Ovary (tissue), 3 donors: ENCODE measurements at regions not wholly inside any gene's neighbourhood (a gene's known extent, or its start where the extent isn't known, plus 50 kb on each side); places are given as distances from the start of the nearest gene placed in this dataset.

ENCODE experiments used
- EP300 ChIP-seq: sonication (generic); formaldehyde crosslinking; IDR thresholded peaks from one replicate; pipeline ENCODE4 v1.6.1; 2017; ENCODE audit warnings: antibody characterized with exemption
- POLR2A ChIP-seq: fragments of 450-650 bp; IDR thresholded peaks from one replicate; pipeline ENCODE4 v1.6.1; 2017; ENCODE audit warnings: antibody characterized with exemption, mild to moderate bottlenecking, moderate library complexity
- TF ChIP-seq, protein P1 (sequence below), 3 donors: fragments of 450-650 bp in 2 of 3; fragments of 200-600 bp in 1 of 3; IDR thresholded peaks; one replicate each; pipeline versions ENCODE4 v1.5.1 to v1.8.0; 2016 to 2022; ENCODE audit warnings: antibody characterized with exemption in 3 of 3, mild to moderate bottlenecking in 1 of 3
- donor health status: DM: no; HTN: no; CAD: no.

DNA sequence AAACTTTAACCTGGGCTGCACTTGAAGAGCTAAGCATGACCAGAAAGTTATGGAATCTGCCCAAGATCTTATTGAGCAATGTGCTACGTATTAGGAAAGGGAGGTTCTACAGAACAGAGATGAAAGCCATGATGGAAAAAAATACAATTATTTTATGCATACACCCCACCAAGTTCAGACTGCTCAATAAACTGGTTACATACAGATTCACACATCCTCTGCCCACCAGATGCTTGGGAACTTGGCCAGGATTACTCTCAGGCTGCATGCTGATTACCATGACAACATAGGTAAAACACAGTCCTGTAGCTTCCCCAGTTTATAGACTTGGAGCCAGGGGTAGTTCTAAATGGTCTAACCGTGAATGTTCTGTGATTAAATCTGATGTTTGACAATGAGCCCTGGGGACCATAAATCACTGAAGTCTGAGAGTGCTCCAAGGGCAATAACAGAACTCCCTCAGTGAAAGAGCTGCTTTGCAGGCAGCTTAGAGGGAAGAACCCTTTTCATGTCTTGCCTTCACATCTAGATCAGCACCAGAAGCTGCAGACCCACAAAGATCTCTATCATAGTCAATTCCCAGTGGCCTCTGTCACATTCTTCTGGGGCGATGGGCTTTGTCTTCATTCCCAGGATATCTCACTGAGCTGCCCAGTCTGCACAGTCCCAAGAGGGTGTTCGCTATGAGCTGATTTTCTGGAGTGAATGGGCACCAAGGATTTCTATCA lies 232.2 kb downstream of the EMP1 start:
- TF ChIP-seq, protein P1, sequence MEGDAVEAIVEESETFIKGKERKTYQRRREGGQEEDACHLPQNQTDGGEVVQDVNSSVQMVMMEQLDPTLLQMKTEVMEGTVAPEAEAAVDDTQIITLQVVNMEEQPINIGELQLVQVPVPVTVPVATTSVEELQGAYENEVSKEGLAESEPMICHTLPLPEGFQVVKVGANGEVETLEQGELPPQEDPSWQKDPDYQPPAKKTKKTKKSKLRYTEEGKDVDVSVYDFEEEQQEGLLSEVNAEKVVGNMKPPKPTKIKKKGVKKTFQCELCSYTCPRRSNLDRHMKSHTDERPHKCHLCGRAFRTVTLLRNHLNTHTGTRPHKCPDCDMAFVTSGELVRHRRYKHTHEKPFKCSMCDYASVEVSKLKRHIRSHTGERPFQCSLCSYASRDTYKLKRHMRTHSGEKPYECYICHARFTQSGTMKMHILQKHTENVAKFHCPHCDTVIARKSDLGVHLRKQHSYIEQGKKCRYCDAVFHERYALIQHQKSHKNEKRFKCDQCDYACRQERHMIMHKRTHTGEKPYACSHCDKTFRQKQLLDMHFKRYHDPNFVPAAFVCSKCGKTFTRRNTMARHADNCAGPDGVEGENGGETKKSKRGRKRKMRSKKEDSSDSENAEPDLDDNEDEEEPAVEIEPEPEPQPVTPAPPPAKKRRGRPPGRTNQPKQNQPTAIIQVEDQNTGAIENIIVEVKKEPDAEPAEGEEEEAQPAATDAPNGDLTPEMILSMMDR (IDR thresholded peaks at IDR 0.05), result no peak
- TF ChIP-seq POLR2A (no peak), EP300 (no peak)
